HL-60 (cell line): ENCODE measurements at regions not wholly inside any gene's neighbourhood (a gene's known extent, or its start where the extent isn't known, plus 50 kb on each side); places are given as distances from the start of the nearest gene placed in this dataset.

ENCODE experiments used
- DNase-seq, 2 experiments: peaks; one replicate each; pipeline ENCODE4 v3.0.0-alpha.2; 2010 to 2020; ENCODE audit warnings: low read depth in 1 of 2, low spot score in 1 of 2
- H3K27ac ChIP-seq: fragments of 250-450 bp; sonication (Bioruptor Pico); replicated peaks from 2 replicates; pipeline ENCODE4 v1.5.1; 2020; ENCODE audit warnings: mild to moderate bottlenecking, moderate library complexity
- H3K27me3 ChIP-seq: fragments of 250-450 bp; sonication (Bioruptor Pico); 2 replicates; pipeline ENCODE4 v1.5.1; 2021; ENCODE audit warnings: mild to moderate bottlenecking, moderate library complexity; ENCODE audit not compliant: insufficient read depth, poor library complexity, severe bottlenecking
- H3K4me3 ChIP-seq: replicated peaks from 2 replicates; pipeline ENCODE4 v1.5.1; 2011; ENCODE audit warnings: mild to moderate bottlenecking, control low read depth, low read length; ENCODE audit not compliant: insufficient read depth
- GABPA ChIP-seq: IDR thresholded peaks from 2 replicates; pipeline ENCODE4 v1.6.1; 2012; ENCODE audit warnings: low read depth
- POLR2AphosphoS5 ChIP-seq: IDR thresholded peaks from 2 replicates; pipeline ENCODE4 v1.6.1; 2012; ENCODE audit warnings: low read depth
- REST ChIP-seq: IDR thresholded peaks from 2 replicates; pipeline ENCODE4 v1.6.1; 2012; ENCODE audit warnings: low read depth; ENCODE audit not compliant: insufficient replicate concordance
- SPI1 ChIP-seq: IDR thresholded peaks from 2 replicates; pipeline ENCODE4 v1.6.1; 2012; ENCODE audit warnings: low read depth, mild to moderate bottlenecking, borderline replicate concordance
- TF ChIP-seq, protein P1 (sequence below): IDR thresholded peaks from one replicate; pipeline ENCODE4 v1.5.1; 2011; ENCODE audit warnings: low read length, control low read depth, inconsistent platforms; ENCODE audit not compliant: insufficient read depth

DNA sequence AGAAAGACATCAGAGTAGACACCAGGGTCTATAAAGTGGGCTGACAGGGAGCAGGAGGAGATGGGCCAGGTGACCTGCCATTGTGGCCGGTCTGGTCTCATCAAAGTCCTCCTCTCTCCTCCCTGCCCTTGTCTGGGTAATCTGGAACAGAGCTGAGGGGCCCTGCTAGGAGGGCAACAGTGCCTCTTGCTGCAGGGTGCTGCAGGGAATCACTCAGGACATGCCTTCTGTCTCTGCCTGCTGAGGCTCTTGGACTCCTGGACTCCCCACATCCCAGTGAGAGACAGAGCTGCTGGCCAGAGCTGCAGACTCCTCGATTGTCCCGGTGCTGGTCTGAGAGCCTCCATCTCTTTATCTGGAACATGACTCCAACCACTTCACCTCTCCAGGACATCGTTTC, 366.1 kb upstream of the DUSP10 start:
- Histone ChIP-seq H3K27ac (no peak overlapping the region), H3K27me3 (no peaks in the 10 kb centered on the region), H3K4me3 (no peak overlapping the region)
- TF ChIP-seq GABPA (no peak), SPI1 (no peak), REST (no peak), POLR2AphosphoS5 (no peak)
- TF ChIP-seq, protein P1, sequence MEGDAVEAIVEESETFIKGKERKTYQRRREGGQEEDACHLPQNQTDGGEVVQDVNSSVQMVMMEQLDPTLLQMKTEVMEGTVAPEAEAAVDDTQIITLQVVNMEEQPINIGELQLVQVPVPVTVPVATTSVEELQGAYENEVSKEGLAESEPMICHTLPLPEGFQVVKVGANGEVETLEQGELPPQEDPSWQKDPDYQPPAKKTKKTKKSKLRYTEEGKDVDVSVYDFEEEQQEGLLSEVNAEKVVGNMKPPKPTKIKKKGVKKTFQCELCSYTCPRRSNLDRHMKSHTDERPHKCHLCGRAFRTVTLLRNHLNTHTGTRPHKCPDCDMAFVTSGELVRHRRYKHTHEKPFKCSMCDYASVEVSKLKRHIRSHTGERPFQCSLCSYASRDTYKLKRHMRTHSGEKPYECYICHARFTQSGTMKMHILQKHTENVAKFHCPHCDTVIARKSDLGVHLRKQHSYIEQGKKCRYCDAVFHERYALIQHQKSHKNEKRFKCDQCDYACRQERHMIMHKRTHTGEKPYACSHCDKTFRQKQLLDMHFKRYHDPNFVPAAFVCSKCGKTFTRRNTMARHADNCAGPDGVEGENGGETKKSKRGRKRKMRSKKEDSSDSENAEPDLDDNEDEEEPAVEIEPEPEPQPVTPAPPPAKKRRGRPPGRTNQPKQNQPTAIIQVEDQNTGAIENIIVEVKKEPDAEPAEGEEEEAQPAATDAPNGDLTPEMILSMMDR = no peak
- no peak for DNase-seq

GRCh38 chr1:222107267-222107666, 365.4 kb upstream of the DUSP10 start:
- Histone ChIP-seq H3K27ac (no peak overlapping the region), H3K4me3 (no peak overlapping the region), H3K27me3 (no peaks in the 10 kb centered on the region)
- TF ChIP-seq SPI1 = no peak
- TF ChIP-seq GABPA = no peak
- no peak for TF ChIP-seq REST
- TF ChIP-seq, protein P1 = no peak
- TF ChIP-seq POLR2AphosphoS5 = no peak
- no peak for DNase-seq

GRCh38 chr1:222106377-222106776, 364.5 kb upstream of the DUSP10 start:
- no peaks in the 10 kb centered on the region for H3K27me3 ChIP-seq
- no peak overlapping the region for H3K4me3 ChIP-seq
- DNase-seq = no peak
- no peak overlapping the region for H3K27ac ChIP-seq
- TF ChIP-seq, protein P1 = no peak
- no peak for TF ChIP-seq REST
- no peak for TF ChIP-seq SPI1
- TF ChIP-seq GABPA = no peak
- no peak for TF ChIP-seq POLR2AphosphoS5
